A549 (cell line): ENCODE measurements at regions not wholly inside any gene's neighbourhood (a gene's known extent, or its start where the extent isn't known, plus 50 kb on each side); places are given as distances from the start of the nearest gene placed in this dataset.

ENCODE experiments used
- ATAC-seq, 2 experiments: fragments of 200-7000 bp in 1 of 2; fragments of >200 bp in 1 of 2; cut with Nextera tagmentation in 1 of 2; cut with Tn5 transposase in 1 of 2; 3 replicates each; pipeline versions ENCODE4 v1.8.0 to v1.9.1; 2018 to 2020; ENCODE audit warnings: mild to moderate bottlenecking in 1 of 2, moderate library complexity in 1 of 2
- CTCF ChIA-PET: fragments of 300-600 bp; sonication (Branson Sonifier 250); formaldehyde crosslinking; extraction: SDS; loops from one replicate; lab custom pipeline; 2021; ENCODE audit warnings: antibody characterized with exemption, inconsistent platforms; lab: Yijun Ruan, JAX
- POLR2A ChIA-PET: fragments of 350-600 bp; formaldehyde crosslinking; extraction: SDS; loops from one replicate; lab custom pipeline; 2021; ENCODE audit warnings: antibody characterized with exemption, inconsistent platforms; lab: Yijun Ruan, JAX
- DNase-seq, 2 experiments: peaks; one replicate each; pipeline versions ENCODE4 v3.0.0 to v3.0.0-alpha.2; 2011 to 2016; ENCODE audit warnings: low read depth in 1 of 2, low spot score in 1 of 2
- FAIRE-seq: peaks from 2 replicates; lab custom pipeline; 2011; peaks lifted over from hg19 to GRCh38; lab: Jason Lieb, UNC
- H3K27ac ChIP-seq, 2 experiments: fragments of >200 bp; sonication (Bioruptor Twin); formaldehyde crosslinking; 3 replicates each; pipeline ENCODE4 v1.5.1; 2016 to 2017
- H3K4me1 ChIP-seq: fragments of >200 bp; sonication (Bioruptor Twin); formaldehyde crosslinking; 3 replicates; pipeline ENCODE4 v1.6.1; 2016
- H3K4me2 ChIP-seq: fragments of >200 bp; sonication (Bioruptor Twin); formaldehyde crosslinking; 3 replicates; pipeline ENCODE4 v1.6.1; 2016
- H3K4me3 ChIP-seq: fragments of >200 bp; sonication (Bioruptor Twin); formaldehyde crosslinking; 3 replicates; pipeline ENCODE4 v1.5.1; 2016
- H3K9me3 ChIP-seq: fragments of >200 bp; sonication (Bioruptor Twin); formaldehyde crosslinking; 3 replicates; pipeline ENCODE4 v1.6.1; 2016
- BHLHE40 ChIP-seq: IDR thresholded peaks from 2 replicates; pipeline ENCODE4 v1.6.1; 2012; ENCODE audit warnings: low read depth, low read length, inconsistent platforms
- CEBPB ChIP-seq, 2 experiments: fragments of >200 bp in 1 of 2; sonication (Bioruptor Twin) in 1 of 2; formaldehyde crosslinking in 1 of 2; IDR thresholded peaks; 2 replicates each; pipeline ENCODE4 v1.6.1; 2012 to 2016
- CHD2 ChIP-seq: fragments of 150-350 bp; IDR thresholded peaks from 2 replicates; pipeline ENCODE4 v1.6.1; 2014; ENCODE audit warnings: low read length; ENCODE audit not compliant: partially characterized antibody
- CHD4 ChIP-seq: fragments of 200-600 bp; sonication (generic); IDR thresholded peaks from 2 replicates; pipeline ENCODE4 v1.6.1; 2016; ENCODE audit warnings: antibody characterized with exemption, mild to moderate bottlenecking, borderline replicate concordance
- EHF ChIP-seq: fragments of 250-450 bp; sonication (Bioruptor Pico); IDR thresholded peaks from 2 replicates; pipeline ENCODE4 v1.5.0; 2020; ENCODE audit warnings: mild to moderate bottlenecking
- EHMT2 ChIP-seq: fragments of 200-600 bp; sonication (generic); IDR thresholded peaks from 2 replicates; pipeline ENCODE4 v1.6.1; 2016; ENCODE audit warnings: antibody characterized with exemption, low read depth, mild to moderate bottlenecking, moderate library complexity
- FOSB ChIP-seq: fragments of 250-450 bp; sonication (Bioruptor Pico); IDR thresholded peaks from 2 replicates; pipeline ENCODE4 v1.5.0; 2020; ENCODE audit warnings: mild to moderate bottlenecking, moderate library complexity
- FOXS1 ChIP-seq: fragments of 250-450 bp; sonication (Bioruptor Pico); IDR thresholded peaks from 2 replicates; pipeline ENCODE4 v1.5.0; 2020; ENCODE audit warnings: mild to moderate bottlenecking, moderate library complexity
- HDAC2 ChIP-seq: fragments of 200-600 bp; sonication (generic); IDR thresholded peaks from 2 replicates; pipeline ENCODE4 v1.6.1; 2016
- HOXA7 ChIP-seq: fragments of 250-450 bp; sonication (Bioruptor Pico); IDR thresholded peaks from 2 replicates; pipeline ENCODE4 v1.5.0; 2020; ENCODE audit warnings: mild to moderate bottlenecking, moderate library complexity
- HOXB13 ChIP-seq: fragments of 250-450 bp; sonication (Bioruptor Pico); IDR thresholded peaks from 2 replicates; pipeline ENCODE4 v1.5.0; 2020; ENCODE audit warnings: low read depth, mild to moderate bottlenecking, moderate library complexity
- HOXB5 ChIP-seq: fragments of 250-450 bp; sonication (Bioruptor Pico); IDR thresholded peaks from 2 replicates; pipeline ENCODE4 v1.5.0; 2020; ENCODE audit warnings: mild to moderate bottlenecking, moderate library complexity
- JUN ChIP-seq, 2 experiments: fragments of >200 bp; sonication (Bioruptor Twin); formaldehyde crosslinking; IDR thresholded peaks; 2 replicates in 1 of 2; 3 replicates in 1 of 2; pipeline ENCODE4 v1.6.1; 2016 to 2017
- JUNB ChIP-seq: fragments of >200 bp; sonication (Bioruptor Twin); formaldehyde crosslinking; IDR thresholded peaks from 2 replicates; pipeline ENCODE4 v1.6.1; 2016
- KDM1A ChIP-seq: fragments of 200-600 bp; sonication (generic); IDR thresholded peaks from 2 replicates; pipeline ENCODE4 v1.6.1; 2016; ENCODE audit warnings: low read depth, mild to moderate bottlenecking
- MAFK ChIP-seq: fragments of 450-650 bp; IDR thresholded peaks from 2 replicates; pipeline ENCODE4 v1.6.1; 2014; ENCODE audit not compliant: partially characterized antibody
- MYC ChIP-seq: IDR thresholded peaks from 2 replicates; pipeline ENCODE4 v1.6.1; 2012; ENCODE audit warnings: mild to moderate bottlenecking, inconsistent platforms, low read length, improper control_type of control experiment, borderline replicate concordance
- NFE2L2 ChIP-seq: fragments of 150-350 bp; conservative IDR thresholded peaks from 2 replicates; pipeline ENCODE4 v1.6.1; 2014; ENCODE audit warnings: low read length
- NPAS2 ChIP-seq: fragments of 250-450 bp; sonication (Bioruptor Pico); IDR thresholded peaks from 2 replicates; pipeline ENCODE4 v1.8.0; 2022; ENCODE audit warnings: mild to moderate bottlenecking, moderate library complexity, borderline replicate concordance
- NR3C1 ChIP-seq: fragments of >200 bp; sonication (Bioruptor Twin); formaldehyde crosslinking; IDR thresholded peaks from 3 replicates; pipeline ENCODE4 v1.6.1; 2017
- PHF8 ChIP-seq: fragments of 200-600 bp; sonication (generic); IDR thresholded peaks from 2 replicates; pipeline ENCODE4 v1.6.1; 2016; ENCODE audit warnings: low read depth, mild to moderate bottlenecking, antibody characterized with exemption, moderate library complexity, borderline replicate concordance
- POLR2A ChIP-seq: IDR thresholded peaks from 2 replicates; pipeline ENCODE4 v1.6.1; 2012; ENCODE audit warnings: mild to moderate bottlenecking, low read length
- RARB ChIP-seq: fragments of 250-450 bp; sonication (Bioruptor Pico); IDR thresholded peaks from 2 replicates; pipeline ENCODE4 v1.8.0; 2021; ENCODE audit warnings: mild to moderate bottlenecking, moderate library complexity
- RFX5 ChIP-seq: fragments of 450-650 bp; IDR thresholded peaks from 2 replicates; pipeline ENCODE4 v1.7.1; 2014; ENCODE audit warnings: antibody characterized with exemption, mild to moderate bottlenecking, moderate library complexity
- SMC3 ChIP-seq: fragments of >200 bp; sonication (Bioruptor Twin); formaldehyde crosslinking; IDR thresholded peaks from 3 replicates; pipeline ENCODE4 v1.6.1; 2018; ENCODE audit warnings: inconsistent platforms
- ZC3H11A ChIP-seq: fragments of 450-650 bp; IDR thresholded peaks from 2 replicates; pipeline ENCODE4 v1.6.1; 2014; ENCODE audit warnings: antibody characterized with exemption, mild to moderate bottlenecking
- ZNF302 ChIP-seq: fragments of 250-450 bp; sonication (Bioruptor Pico); IDR thresholded peaks from 2 replicates; pipeline ENCODE4 v1.9.0; 2021; ENCODE audit warnings: inconsistent platforms, mild to moderate bottlenecking, moderate library complexity
- WGBS: methylation state at CpG from one replicate; pipeline ENCODE4 v1.1.6; 2017; ENCODE audit errors: missing lambda C conversion rate; 5-methylcytosine and 5-hydroxymethylcytosine counted together
- TF ChIP-seq, protein P1 (sequence below): IDR thresholded peaks from 2 replicates; pipeline ENCODE4 v1.6.1; 2012; ENCODE audit warnings: low read depth, borderline replicate concordance
- TF ChIP-seq, protein P2 (sequence below): IDR thresholded peaks from 2 replicates; pipeline ENCODE4 v1.6.1; 2012
- TF ChIP-seq, protein P3 (sequence below): IDR thresholded peaks from 2 replicates; pipeline ENCODE4 v1.6.1; 2012
- TF ChIP-seq, protein P4 (sequence below): fragments of >200 bp; sonication (Bioruptor Twin); formaldehyde crosslinking; IDR thresholded peaks from 2 replicates; pipeline ENCODE4 v1.6.1; 2016
- TF ChIP-seq, protein P5 (sequence below): fragments of 450-650 bp; IDR thresholded peaks from 2 replicates; pipeline ENCODE4 v1.6.1; 2014; ENCODE audit warnings: antibody characterized with exemption
- TF ChIP-seq, protein P6 (sequence below): fragments of 250-450 bp; sonication (Bioruptor Pico); IDR thresholded peaks from 2 replicates; pipeline ENCODE4 v1.5.0; 2020; ENCODE audit warnings: low read depth, mild to moderate bottlenecking, moderate library complexity

DNA sequence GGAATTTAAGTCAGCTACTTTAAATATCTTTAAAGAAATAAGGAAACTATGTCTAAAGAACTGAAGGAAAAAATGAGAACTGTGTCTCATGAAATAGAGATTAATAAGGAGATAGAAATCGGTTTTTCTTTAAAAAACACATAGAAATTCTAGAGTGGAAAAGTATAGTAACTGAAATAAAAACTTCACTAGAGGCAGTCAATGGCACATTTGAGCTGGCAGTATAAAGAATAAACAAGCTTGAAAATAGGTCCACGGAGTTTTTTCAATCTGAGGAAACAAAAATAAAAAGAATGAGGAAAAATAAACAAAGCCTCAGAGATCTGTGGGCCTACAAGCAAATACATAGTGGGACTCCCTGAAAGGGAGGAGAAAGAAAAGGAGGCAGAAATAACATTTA lies 127.5 kb downstream of the TWIST2 start:
- no peak for FAIRE-seq
- Histone ChIP-seq H3K4me2 (no peak overlapping the region), H3K4me1 (peaks cover 30% of the 10 kb centered on the region), H3K27ac (peak overlapping the region; percentile 46 to 73; a peak in 4 of 6 replicates), H3K4me3 (no peak overlapping the region), H3K9me3 (peaks cover 23% of the 10 kb centered on the region)
- no peak for DNase-seq
- ChIA-PET CTCF (interaction anchor here (0.9 to 2.1 kb wide), 2 partner anchors 8 to 26 kb away, joined by 3 to 9 read pairs; no protein-coding TSS in a partner anchor), POLR2A (no interaction called here)
- TF ChIP-seq RARB (CRISPR knock-in tag), result no peak
- TF ChIP-seq FOXS1, result no peak
- no peak for TF ChIP-seq BHLHE40
- no peak for TF ChIP-seq NPAS2
- TF ChIP-seq, protein P1, sequence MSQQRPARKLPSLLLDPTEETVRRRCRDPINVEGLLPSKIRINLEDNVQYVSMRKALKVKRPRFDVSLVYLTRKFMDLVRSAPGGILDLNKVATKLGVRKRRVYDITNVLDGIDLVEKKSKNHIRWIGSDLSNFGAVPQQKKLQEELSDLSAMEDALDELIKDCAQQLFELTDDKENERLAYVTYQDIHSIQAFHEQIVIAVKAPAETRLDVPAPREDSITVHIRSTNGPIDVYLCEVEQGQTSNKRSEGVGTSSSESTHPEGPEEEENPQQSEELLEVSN, result no peak
- no peak for TF ChIP-seq ZC3H11A
- no peak for TF ChIP-seq JUN (IDR thresholded peaks at IDR 0.05)
- TF ChIP-seq, protein P2, sequence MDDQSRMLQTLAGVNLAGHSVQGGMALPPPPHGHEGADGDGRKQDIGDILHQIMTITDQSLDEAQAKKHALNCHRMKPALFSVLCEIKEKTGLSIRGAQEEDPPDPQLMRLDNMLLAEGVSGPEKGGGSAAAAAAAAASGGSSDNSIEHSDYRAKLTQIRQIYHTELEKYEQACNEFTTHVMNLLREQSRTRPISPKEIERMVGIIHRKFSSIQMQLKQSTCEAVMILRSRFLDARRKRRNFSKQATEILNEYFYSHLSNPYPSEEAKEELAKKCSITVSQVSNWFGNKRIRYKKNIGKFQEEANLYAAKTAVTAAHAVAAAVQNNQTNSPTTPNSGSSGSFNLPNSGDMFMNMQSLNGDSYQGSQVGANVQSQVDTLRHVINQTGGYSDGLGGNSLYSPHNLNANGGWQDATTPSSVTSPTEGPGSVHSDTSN, result no peak
- TF ChIP-seq MYC, result no peak
- no peak for TF ChIP-seq HOXB5
- TF ChIP-seq, protein P3, sequence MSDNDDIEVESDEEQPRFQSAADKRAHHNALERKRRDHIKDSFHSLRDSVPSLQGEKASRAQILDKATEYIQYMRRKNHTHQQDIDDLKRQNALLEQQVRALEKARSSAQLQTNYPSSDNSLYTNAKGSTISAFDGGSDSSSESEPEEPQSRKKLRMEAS, result no peak
- TF ChIP-seq CHD4, result no peak
- no peak for TF ChIP-seq KDM1A
- TF ChIP-seq, protein P4, sequence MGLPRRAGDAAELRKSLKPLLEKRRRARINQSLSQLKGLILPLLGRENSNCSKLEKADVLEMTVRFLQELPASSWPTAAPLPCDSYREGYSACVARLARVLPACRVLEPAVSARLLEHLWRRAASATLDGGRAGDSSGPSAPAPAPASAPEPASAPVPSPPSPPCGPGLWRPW, result no peak
- TF ChIP-seq, protein P5, sequence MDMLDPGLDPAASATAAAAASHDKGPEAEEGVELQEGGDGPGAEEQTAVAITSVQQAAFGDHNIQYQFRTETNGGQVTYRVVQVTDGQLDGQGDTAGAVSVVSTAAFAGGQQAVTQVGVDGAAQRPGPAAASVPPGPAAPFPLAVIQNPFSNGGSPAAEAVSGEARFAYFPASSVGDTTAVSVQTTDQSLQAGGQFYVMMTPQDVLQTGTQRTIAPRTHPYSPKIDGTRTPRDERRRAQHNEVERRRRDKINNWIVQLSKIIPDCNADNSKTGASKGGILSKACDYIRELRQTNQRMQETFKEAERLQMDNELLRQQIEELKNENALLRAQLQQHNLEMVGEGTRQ, result no peak
- TF ChIP-seq ZNF302 (CRISPR knock-in tag), result no peak
- TF ChIP-seq PHF8, result no peak
- TF ChIP-seq FOSB, result no peak
- no peak for TF ChIP-seq RFX5
- no peak for TF ChIP-seq HOXA7 (CRISPR knock-in tag)
- 37% methylated on average over 2 of the region's 2 CpGs for WGBS
- no peak for ATAC-seq

DNA sequence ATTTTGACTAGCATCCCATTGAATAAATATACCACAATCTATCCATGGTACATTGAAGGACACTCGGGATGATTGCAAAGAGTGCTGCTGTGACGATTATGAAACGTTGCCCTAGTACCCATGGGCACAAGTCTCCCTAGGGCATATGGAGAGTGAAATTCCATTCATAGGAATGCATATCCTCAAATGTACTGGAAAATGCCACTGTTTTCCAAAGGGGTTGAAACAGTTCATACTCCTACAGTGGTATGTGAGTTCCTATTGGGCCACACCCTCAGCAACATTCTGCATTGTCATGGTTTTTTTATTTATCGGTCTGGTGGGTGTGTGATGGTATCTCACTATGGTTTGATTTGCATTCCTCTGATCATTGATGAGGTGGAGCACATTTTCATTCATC lies 130.6 kb downstream of the TWIST2 start:
- POLR2A ChIA-PET, result no interaction called here

DNA sequence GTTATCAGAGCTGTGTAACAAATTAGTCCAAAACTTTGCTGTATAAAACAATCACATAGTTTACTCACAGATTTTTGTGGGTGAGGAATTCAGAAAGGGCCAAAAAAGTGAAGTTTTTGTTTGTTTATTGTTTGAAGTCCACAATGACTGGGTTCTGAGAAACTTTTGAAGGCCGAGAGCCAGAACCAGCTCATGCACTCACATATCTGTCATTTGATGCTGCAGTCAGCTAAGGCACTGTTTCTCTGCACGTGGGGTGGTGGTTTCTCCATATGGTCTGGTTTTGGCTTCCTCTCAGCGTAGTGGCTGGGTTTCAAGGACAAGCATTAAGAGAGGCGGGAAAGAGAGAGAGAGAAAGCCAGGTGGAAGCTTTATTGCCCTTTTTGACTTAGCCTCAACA lies 131.8 kb downstream of the TWIST2 start:
- POLR2A ChIA-PET, result no interaction called here
- no peak for TF ChIP-seq POLR2A
- no peak for TF ChIP-seq HOXB5
- TF ChIP-seq JUNB, result no peak
- no peak for TF ChIP-seq SMC3
- no peak for TF ChIP-seq HDAC2
- no peak for TF ChIP-seq EHMT2
- TF ChIP-seq NPAS2, result no peak
- no peak for TF ChIP-seq HOXB13 (CRISPR knock-in tag)
- no peak for TF ChIP-seq RARB (CRISPR knock-in tag)
- TF ChIP-seq CEBPB (IDR thresholded peaks at IDR 0.05), result no peak
- TF ChIP-seq, protein P1, result no peak
- TF ChIP-seq NR3C1, result no peak
- no peak for TF ChIP-seq JUN (IDR thresholded peaks at IDR 0.05)
- no peak for TF ChIP-seq CHD2
- TF ChIP-seq, protein P6, sequence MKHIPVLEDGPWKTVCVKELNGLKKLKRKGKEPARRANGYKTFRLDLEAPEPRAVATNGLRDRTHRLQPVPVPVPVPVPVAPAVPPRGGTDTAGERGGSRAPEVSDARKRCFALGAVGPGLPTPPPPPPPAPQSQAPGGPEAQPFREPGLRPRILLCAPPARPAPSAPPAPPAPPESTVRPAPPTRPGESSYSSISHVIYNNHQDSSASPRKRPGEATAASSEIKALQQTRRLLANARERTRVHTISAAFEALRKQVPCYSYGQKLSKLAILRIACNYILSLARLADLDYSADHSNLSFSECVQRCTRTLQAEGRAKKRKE (CRISPR knock-in tag), result no peak
- no peak for TF ChIP-seq RFX5
- no peak for TF ChIP-seq EHF
- TF ChIP-seq BHLHE40, result no peak

More for the DNA sequence above, 130.6 kb downstream of the TWIST2 start:
- no peak for FAIRE-seq
- 16% methylated on average over 4 of the region's 4 CpGs for WGBS
- TF ChIP-seq NFE2L2 (peak; percentile 31; the same call in 1 of the 2 replicates), CEBPB (IDR thresholded peaks at IDR 0.05) (peak in 1 of 2 experiments; percentile 22; a peak in 1 of 4 replicates), HOXB5 (no peak), MAFK (peak; percentile 95)
- CTCF ChIA-PET, result interaction anchor here (2.4 kb wide), 1 partner anchor 8 kb away, joined by 12 read pairs; no protein-coding TSS in a partner anchor
- peak; percentile 62 to 71; a peak in 5 of 6 replicates for ATAC-seq
- peak in 1 of 2 experiments; percentile 74 for DNase-seq
- Histone ChIP-seq H3K4me3 (no peak overlapping the region), H3K9me3 (peaks cover 23% of the 10 kb centered on the region), H3K4me1 (peaks cover 22% of the 10 kb centered on the region), H3K27ac (no peak overlapping the region), H3K4me2 (no peak overlapping the region)

More for the DNA sequence above, 131.8 kb downstream of the TWIST2 start:
- CTCF ChIA-PET, result interaction anchor here (1.1 to 2.4 kb wide), 2 partner anchors 9 to 622 kb away, joined by 3 to 12 read pairs; no protein-coding TSS in a partner anchor
- WGBS, result 80% methylated on average over 4 of the region's 4 CpGs
- peaks cover 11% of the 10 kb centered on the region for H3K4me1 ChIP-seq
- H3K4me3 ChIP-seq, result no peak overlapping the region
- no peak for FAIRE-seq
- H3K4me2 ChIP-seq, result no peak overlapping the region
- DNase-seq, result no peak
- H3K27ac ChIP-seq, result no peak overlapping the region
- ATAC-seq, result no peak
- H3K9me3 ChIP-seq, result peaks cover 23% of the 10 kb centered on the region
